Left lung (tissue), 4 donors: ENCODE measurements at regions not wholly inside any gene's neighbourhood (a gene's known extent, or its start where the extent isn't known, plus 50 kb on each side); places are given as distances from the start of the nearest gene placed in this dataset.

Experiments
- ATAC-seq: fragments of 200-7000 bp; cut with Tn5 transposase; one replicate; pipeline ENCODE4 v1.9.1; 2020; ENCODE audit warnings: moderate library complexity
- DNase-seq, 4 donors: peaks; one replicate each; pipeline ENCODE4 v3.0.0-alpha.2; 2013 to 2020
- H3K27ac ChIP-seq, 2 donors: fragments of 200-600 bp; sonication (generic) in 1 of 2; one replicate each; pipeline versions ENCODE4 v1.5.0 to v1.8.0; 2020 to 2021
- H3K27me3 ChIP-seq, 2 donors: fragments of 200-600 bp; sonication (generic) in 1 of 2; one replicate each; pipeline versions ENCODE4 v1.5.0 to v1.8.0; 2020 to 2021
- H3K36me3 ChIP-seq, 2 donors: fragments of 200-600 bp; sonication (generic) in 1 of 2; one replicate each; pipeline versions ENCODE4 v1.5.0 to v1.8.0; 2020 to 2021
- H3K4me1 ChIP-seq, 2 donors: fragments of 200-600 bp; one replicate each; pipeline ENCODE4 v1.8.0; 2021
- H3K4me3 ChIP-seq, 2 donors: fragments of 200-600 bp; sonication (generic) in 1 of 2; one replicate each; pipeline versions ENCODE4 v1.5.0 to v1.8.0; 2020 to 2021; ENCODE audit warnings: mild to moderate bottlenecking in 1 of 2
- H3K9me3 ChIP-seq, 2 donors: fragments of 200-600 bp; sonication (generic) in 1 of 2; one replicate each; pipeline versions ENCODE4 v1.5.0 to v1.8.0; 2020 to 2021
- intact Hi-C, 2 donors: fragments of 100-400 bp; cut with DNase I; formaldehyde crosslinking; loops; one replicate each; pipeline versions ENCODE4 v1.11.2 to v1.14.2; 2022
- TF ChIP-seq, protein P1 (sequence below), 2 donors: fragments of 200-600 bp; sonication (generic) in 1 of 2; IDR thresholded peaks; one replicate each; pipeline versions ENCODE4 v1.5.0 to v1.8.0; 2021; ENCODE audit warnings: antibody characterized with exemption in 2 of 2
- donor health status: DM: no; HTN: yes; CAD: no.
- donor health status: DM: no; HTN: no; CAD: no.

DNA sequence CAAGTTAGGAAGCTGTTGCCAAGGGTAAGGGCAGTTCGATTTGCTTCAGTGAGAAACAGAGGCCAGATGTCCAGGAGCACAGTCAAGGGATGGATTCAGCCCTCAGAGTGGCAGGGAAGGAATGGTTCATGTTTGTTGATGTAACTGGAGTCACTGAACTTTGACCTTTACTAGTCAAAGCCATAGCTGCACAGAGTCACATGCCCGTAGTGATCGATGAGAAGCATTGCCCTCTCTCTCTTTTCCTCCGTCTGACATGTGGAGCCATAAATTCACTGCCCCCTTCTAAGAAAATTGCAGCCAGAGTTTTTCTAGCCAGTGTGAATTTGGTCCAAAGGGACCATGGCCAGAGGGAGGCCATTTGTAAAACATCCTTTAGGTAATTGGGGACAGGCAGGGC is 124.1 kb upstream of the MTNR1B start:
- intact Hi-C loops: no loop called here
- Histone ChIP-seq H3K27me3 (no peaks in the 10 kb centered on the region), H3K27ac (no peak overlapping the region), H3K4me1 (no peaks in the 10 kb centered on the region), H3K4me3 (no peak overlapping the region), H3K9me3 (no peaks in the 10 kb centered on the region), H3K36me3 (no peaks in the 10 kb centered on the region)
- ATAC-seq (no peak), DNase-seq (no peak)
- TF ChIP-seq, protein P1, sequence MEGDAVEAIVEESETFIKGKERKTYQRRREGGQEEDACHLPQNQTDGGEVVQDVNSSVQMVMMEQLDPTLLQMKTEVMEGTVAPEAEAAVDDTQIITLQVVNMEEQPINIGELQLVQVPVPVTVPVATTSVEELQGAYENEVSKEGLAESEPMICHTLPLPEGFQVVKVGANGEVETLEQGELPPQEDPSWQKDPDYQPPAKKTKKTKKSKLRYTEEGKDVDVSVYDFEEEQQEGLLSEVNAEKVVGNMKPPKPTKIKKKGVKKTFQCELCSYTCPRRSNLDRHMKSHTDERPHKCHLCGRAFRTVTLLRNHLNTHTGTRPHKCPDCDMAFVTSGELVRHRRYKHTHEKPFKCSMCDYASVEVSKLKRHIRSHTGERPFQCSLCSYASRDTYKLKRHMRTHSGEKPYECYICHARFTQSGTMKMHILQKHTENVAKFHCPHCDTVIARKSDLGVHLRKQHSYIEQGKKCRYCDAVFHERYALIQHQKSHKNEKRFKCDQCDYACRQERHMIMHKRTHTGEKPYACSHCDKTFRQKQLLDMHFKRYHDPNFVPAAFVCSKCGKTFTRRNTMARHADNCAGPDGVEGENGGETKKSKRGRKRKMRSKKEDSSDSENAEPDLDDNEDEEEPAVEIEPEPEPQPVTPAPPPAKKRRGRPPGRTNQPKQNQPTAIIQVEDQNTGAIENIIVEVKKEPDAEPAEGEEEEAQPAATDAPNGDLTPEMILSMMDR (IDR thresholded peaks at IDR 0.05): no peak

- Histone ChIP-seq H3K9me3 (no peaks in the 10 kb centered on the region), H3K27ac (no peak overlapping the region), H3K36me3 (no peaks in the 10 kb centered on the region), H3K27me3 (no peaks in the 10 kb centered on the region), H3K4me3 (no peak overlapping the region), H3K4me1 (no peaks in the 10 kb centered on the region)
- DNase-seq: no peak
- TF ChIP-seq, protein P1 (IDR thresholded peaks at IDR 0.05): no peak
- intact Hi-C loops: no loop called here
- no peak for ATAC-seq
Measured at GRCh38 chr11:92845805-92846204, 123.6 kb upstream of the MTNR1B start.

GRCh38 chr11:92846491-92847125 is 122.8 kb upstream of the MTNR1B start:
- DNase-seq: no peak
- no peaks in the 10 kb centered on the region for H3K4me1 ChIP-seq
- TF ChIP-seq, protein P1 (IDR thresholded peaks at IDR 0.05): no peak
- H3K9me3 ChIP-seq: no peaks in the 10 kb centered on the region
- intact Hi-C loops: no loop called here
- ATAC-seq: no peak
- no peak overlapping the region for H3K27ac ChIP-seq
- no peaks in the 10 kb centered on the region for H3K36me3 ChIP-seq
- H3K4me3 ChIP-seq: no peak overlapping the region
- no peaks in the 10 kb centered on the region for H3K27me3 ChIP-seq

DNA sequence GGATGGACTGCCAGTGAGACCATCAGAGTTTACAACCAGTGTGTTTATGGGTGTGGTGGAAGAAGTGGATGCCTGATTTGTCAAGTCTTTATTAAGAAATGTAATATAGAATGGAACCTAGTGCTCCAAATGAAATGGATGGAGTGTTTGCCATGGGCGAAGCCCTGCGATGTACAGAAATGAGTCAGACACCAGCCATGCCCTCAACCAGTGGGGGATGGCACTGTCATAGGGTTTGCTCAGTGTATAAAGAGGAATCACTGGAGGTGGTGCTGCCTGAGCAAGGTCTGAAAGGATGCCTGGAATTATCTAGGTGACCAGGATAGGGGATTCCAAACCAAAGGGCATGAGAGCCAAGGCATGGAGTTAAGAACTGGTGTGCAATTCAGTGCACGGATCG is 120.9 kb upstream of the MTNR1B start:
- Histone ChIP-seq H3K4me3 (no peak overlapping the region), H3K27me3 (no peaks in the 10 kb centered on the region), H3K36me3 (no peaks in the 10 kb centered on the region), H3K27ac (no peak overlapping the region), H3K9me3 (no peaks in the 10 kb centered on the region), H3K4me1 (no peaks in the 10 kb centered on the region)
- intact Hi-C loops: no loop called here
- TF ChIP-seq, protein P1 (IDR thresholded peaks at IDR 0.05): no peak
- ATAC-seq: no peak
- DNase-seq: no peak

- Histone ChIP-seq H3K4me1 (no peaks in the 10 kb centered on the region), H3K27ac (no peak overlapping the region), H3K9me3 (no peaks in the 10 kb centered on the region), H3K36me3 (no peaks in the 10 kb centered on the region), H3K4me3 (no peak overlapping the region), H3K27me3 (no peaks in the 10 kb centered on the region)
- no peak for DNase-seq
- intact Hi-C loops: no loop called here
- no peak for ATAC-seq
- TF ChIP-seq, protein P1 (IDR thresholded peaks at IDR 0.05): no peak
Measured at GRCh38 chr11:92850296-92850826, 119.1 kb upstream of the MTNR1B start.
